GM04503 (cell line): ENCODE measurements at regions not wholly inside any gene's neighbourhood (a gene's known extent, or its start where the extent isn't known, plus 50 kb on each side); places are given as distances from the start of the nearest gene placed in this dataset.

Experiments
- DNase-seq: peaks from one replicate; pipeline ENCODE4 v3.0.0-alpha.2; 2012; ENCODE audit warnings: low read depth

DNA sequence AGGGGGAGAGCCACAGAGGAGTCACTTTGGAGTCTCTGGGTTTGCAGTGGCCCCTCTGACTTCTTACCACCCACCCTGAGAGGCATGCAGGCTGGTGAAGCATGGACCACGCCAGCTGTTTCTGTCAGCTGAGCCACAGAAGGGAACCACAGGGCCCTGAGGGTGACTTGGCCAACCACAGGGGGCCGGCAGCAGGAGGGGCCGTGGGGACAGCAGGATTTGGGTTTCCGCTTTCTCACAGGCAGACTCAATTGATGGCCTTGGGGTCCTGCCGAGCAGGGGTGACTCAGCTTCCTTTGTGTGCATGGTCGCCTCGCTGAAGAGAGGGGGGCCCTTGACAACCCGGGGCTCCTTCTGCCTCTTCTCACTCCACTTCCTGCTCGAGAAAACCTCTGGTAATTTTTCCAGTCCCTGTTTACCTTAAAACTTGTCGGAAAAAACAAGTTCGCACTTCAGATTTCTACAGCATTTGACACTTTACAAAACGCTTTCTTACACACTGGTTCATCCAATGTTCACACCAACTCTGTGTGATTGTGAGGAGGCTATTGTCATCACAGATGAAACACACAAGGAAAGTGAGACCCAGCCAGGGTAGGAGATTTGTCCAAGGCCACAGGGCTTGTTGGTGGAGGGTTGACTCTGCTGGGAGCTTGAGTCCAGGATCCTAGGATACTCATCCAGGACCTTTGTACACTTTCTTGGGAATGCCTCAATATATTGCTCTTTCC, 311.2 kb downstream of the LPIN1 start:
- DNase-seq = no peak

GRCh38 chr2:12059616-12060441, 313.4 kb downstream of the LPIN1 start:
- no peak for DNase-seq

DNA sequence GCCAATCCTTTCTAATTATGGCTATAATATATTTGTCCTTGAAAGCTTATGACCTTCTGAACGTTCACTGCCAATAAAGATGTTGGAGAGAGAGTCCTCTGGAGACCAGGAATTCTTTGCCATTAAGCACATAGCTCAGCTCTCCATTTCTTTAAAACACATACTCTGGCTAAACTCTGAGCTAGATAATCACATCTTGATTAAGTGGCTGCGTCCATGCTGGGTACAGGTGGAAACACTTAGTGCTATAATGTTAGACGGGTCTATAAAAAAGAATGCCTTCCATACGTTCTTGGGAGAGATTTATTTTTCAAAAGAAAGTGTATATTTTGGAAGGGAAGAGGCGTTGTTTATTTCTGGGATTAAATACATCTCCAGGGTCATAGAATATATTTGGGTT, 314.5 kb downstream of the LPIN1 start:
- no peak for DNase-seq

DNA sequence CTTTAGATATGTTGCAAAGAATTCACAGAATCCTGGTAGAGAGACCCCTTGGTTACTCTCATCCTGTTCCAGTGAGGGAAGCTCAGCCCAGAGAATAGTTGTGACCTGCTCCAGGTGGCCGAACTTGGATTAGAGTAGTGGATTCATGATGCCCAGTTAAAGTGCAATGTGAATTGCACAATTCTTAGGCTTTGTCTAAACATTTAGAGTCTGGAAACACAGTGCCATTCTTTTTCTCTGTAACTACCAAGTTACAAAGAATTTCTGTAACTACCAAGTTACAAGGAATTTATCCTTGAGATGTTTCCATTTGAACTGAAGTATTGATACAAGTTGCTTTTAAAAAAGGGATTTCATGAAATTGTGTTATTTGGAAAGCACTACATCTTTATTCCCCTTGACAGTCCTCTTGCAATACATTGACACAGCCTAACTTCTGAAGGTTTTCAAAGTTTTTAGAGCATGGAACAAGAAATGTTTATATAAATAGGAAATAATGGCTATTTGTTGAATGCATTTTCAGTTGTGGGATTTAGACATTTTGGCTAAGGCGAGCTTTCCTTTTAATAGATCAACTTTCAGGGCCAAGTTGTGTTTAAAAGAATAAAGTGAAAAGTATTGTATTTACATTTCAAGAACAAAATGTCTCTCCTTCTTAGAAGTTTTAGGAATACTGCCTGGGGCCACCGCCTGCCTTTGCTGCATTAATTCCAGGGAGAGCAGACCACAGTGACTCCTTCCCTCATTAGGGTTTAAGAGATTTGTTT, 315.0 kb downstream of the LPIN1 start:
- DNase-seq = no peak

- no peak for DNase-seq
These were observed 315.6 kb downstream of the LPIN1 start for GRCh38 chr2:12062053-12062395.

DNA sequence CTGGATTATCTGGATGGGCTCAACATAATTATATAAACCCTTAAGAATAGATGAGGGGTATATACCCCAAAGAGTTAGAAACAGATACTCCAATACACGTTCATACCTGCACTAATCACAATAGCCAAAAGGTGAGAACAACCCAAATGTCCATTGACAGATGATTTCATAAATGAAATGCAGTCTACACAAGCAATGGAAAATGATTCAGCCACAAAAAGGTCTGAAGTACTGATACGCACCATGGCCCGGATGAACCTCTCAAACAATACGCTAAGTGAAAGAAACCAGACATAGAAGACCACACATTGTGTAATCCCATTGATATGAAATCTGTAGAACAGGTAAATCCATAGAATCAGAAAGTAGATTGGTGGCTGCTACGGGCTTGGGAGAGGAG, 316.8 kb downstream of the LPIN1 start:
- DNase-seq = no peak

DNA sequence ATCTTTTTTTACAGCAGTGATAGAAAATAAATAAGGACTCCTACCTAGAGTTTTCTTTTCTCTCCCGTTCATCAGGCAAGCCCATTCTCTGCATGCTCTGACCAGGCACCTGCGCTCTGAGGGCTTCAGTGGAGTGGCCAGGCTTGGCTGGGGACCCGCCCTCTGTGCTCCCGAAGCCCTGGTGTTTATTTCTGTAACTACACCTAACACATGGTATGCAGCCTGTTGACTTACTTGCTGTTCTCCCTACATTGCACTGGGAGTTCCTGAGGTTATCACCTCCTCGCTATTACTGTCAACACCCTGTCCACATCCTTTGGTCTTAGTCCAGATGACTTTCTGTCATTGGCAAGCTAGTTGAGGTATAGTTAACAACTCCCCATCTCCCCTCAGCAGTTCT, 317.7 kb downstream of the LPIN1 start:
- no peak for DNase-seq

DNA sequence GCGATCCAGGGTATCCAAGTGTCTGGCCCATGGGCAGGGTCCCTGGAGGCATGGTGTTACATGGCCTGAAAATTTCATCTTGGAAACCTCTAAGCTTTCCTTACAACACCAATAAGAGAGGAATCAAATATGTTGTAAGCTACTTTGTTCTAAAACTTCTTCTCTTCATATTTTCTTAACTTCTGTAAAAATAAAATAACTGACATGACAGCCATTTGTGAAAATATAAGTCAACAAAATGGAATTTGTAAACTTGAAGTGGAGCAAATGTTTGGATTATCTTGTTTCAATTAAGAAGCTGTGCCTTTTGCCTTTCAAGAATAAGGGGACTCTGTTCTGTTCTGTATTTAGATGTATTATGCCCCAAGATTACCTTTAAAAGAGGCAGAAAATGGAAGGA, 319.7 kb downstream of the LPIN1 start:
- no peak for DNase-seq

DNA sequence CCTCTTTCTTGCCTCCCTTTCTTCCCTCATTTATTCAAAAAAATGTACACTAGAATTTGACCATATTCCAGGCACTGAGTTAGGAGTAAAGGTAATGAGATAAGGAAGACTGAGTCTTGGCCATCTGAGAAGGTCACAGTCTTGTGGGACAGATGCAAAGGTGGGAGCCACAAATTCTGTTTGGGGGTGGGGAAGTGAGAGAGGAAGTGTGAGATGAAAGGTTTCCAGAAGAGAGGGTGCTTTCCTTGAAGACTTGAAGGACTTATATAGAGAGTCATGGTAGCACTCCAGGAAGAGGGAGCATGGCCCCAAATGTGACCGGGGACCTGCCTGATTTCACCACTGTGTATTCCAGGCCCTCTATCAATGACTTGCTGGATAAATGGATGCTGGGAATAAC, 320.6 kb downstream of the LPIN1 start:
- no peak for DNase-seq

- DNase-seq = no peak
These were observed 322.5 kb downstream of the LPIN1 start for GRCh38 chr2:12068796-12069538.

GRCh38 chr2:12070153-12070552, 323.7 kb downstream of the LPIN1 start:
- DNase-seq = no peak

DNA sequence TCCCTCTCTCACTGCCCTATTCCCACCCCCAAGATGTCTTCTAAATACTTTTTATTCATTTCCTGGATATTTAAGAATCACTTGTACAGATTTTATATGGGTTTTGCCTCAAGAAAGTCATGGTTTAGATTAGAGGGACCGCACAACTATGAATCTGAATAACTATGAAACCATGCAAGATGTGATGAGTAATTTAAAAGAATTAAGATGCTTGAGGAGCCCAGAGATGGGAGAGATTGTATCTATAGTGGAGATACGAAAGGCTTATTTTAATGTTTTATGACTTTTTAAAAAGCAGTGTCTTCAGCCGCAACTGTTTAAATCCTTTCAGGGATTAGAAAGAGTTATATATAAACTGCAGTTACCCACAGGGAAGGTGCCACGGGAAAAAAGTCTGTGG, 324.1 kb downstream of the LPIN1 start:
- no peak for DNase-seq

- DNase-seq = no peak
These were observed 324.9 kb downstream of the LPIN1 start for GRCh38 chr2:12071318-12071717.

DNA sequence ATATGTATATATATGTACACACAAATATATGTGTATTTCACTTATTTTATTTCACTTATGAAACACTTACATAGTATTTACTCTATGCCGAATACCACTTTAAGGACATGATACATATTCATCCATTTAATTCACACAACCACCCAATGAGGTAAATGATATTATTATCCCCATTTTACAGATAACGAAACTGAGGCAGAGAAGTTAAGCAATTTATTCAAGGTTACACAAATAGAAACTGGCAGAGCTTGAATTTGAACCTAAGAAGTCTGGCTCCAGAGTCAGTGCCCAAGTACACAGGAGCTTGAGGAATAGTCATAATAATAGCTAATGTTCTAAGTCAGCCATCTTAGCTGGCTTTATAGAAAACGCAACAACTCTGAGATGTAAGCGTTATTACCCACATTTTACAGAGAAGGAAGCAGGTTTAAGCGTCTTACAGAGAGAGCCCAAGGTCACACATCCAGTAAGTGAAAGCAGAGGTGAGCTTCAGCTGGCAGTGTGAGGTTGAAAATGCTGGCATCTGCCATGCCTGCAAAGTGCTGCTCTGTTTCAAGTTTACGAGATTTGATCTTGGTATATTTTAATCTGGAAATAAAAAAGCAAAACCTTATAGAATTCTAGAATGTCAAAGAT, 326.9 kb downstream of the LPIN1 start:
- no peak for DNase-seq

DNA sequence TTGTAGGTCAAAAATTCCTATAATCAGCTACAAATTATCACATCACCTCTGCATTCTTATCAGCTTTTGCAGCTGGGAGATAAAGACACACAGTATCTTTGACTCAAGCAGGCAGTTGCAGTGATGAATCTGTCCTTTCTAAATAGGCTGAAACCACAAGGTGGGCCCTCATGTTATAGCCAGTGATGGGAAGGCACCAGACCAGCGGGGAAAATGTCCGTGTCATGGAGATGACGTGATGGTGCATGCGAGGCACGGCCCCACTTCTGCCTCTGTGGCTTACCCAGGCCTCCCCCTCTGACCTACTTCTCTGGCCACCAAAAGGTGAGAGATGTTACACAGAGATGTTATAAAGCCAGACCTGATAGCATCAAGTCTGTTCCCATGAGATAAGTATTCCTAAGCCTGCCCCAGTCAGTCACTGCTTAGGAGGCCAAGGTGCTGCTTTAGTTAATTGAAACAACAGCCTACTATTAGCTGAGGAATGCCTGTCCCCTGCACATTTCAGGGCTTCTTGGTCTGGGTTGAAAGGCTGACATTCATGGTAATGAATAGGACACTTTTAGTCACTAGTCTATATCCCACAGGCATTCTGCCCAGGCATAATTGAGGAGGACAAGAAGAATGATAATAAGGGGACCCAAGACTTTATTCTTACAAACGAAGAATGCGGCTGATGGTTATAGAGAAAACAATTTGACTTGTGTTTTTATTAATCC, 327.9 kb downstream of the LPIN1 start:
- DNase-seq = no peak

- DNase-seq = no peak
These were observed 328.4 kb downstream of the LPIN1 start for GRCh38 chr2:12074845-12075217.

DNA sequence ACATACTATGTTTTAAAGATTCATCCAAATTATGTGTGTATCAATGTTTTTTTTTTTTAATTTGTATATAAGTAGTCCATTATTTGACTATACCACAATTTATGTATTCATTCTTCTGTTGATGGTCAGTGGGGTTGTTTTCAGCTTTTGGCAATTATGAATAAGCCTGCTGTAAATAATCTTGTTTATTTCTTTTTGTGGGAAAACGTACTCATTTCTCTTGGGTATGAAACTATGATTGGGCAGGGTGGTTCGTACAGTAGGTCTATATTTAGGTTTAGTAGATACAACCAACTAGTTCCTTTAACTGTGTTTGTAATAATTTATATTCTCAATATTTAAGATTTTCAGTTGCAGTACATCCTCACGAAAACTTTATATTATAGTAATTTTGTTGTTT, 329.2 kb downstream of the LPIN1 start:
- no peak for DNase-seq

GRCh38 chr2:12076810-12077209, 330.4 kb downstream of the LPIN1 start:
- no peak for DNase-seq

- DNase-seq = no peak
These were observed 333.9 kb downstream of the LPIN1 start for GRCh38 chr2:12080360-12080759.

DNA sequence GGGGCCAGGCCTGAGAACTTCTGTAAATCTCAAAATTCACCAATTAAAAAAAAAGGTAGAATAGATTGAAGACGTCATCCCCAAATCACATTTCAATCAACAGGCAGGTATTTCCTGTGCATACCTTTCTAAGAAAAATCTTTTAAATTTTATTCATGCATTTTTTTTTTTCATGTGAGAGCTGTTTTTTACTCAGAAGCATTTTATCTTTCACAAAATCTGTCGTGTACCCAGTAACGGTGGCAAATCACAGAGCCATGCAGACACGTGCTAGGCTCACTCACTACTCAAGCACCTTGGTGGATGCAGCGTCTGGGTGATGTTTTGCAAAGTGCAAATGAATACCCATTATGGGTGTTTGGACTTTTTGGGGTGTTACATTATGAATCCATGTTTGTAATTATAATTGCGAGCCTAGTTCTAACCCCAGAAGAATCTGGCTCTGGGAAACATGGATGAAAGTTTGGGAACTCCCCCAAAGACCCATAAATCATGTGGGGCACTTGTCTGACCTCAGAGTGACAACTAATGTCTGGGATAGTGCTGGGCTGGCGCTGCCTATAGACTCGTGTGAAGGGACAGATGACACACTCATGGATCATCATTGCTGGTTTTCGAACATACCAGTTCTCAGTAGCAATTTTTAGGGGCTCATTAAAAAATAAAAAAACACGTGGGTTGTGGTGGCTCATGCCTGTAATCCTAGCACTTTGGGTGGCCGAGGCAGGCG, 335.2 kb downstream of the LPIN1 start:
- no peak for DNase-seq
